ENCODE measurements at regions not wholly inside any gene's neighbourhood (a gene's known extent, or its start where the extent isn't known, plus 50 kb on each side); places are given as distances from the start of the nearest gene placed in this dataset.
A peak's percentile ranks its signal among the peaks of the same experiment; 100 is the strongest.

GRCh38 chr16:86134802-86135461 lies 236.0 kb downstream of the IRF8 start:
- DNase-seq (ENCODE audit: low read depth in 4 of 4, low spot score in 2 of 4) = no peak

GRCh38 chr16:86137359-86137758 lies 238.4 kb downstream of the IRF8 start:
- no peak for DNase-seq (ENCODE audit: low read depth in 4 of 4, low spot score in 2 of 4)

- no peak for DNase-seq (ENCODE audit: low read depth in 4 of 4, low spot score in 2 of 4)
Measured at GRCh38 chr16:86138121-86139085, 239.4 kb downstream of the IRF8 start.

GRCh38 chr16:86142801-86143236 lies 243.9 kb downstream of the IRF8 start:
- DNase-seq (ENCODE audit: low read depth in 4 of 4, low spot score in 2 of 4) = no peak

GRCh38 chr16:86143666-86144065 lies 244.7 kb downstream of the IRF8 start:
- DNase-seq (ENCODE audit: low read depth in 4 of 4, low spot score in 2 of 4) = no peak

GRCh38 chr16:86145669-86146068 lies 246.7 kb downstream of the IRF8 start:
- DNase-seq (ENCODE audit: low read depth in 4 of 4, low spot score in 2 of 4) = no peak

- DNase-seq (ENCODE audit: low read depth in 4 of 4, low spot score in 2 of 4) = no peak
Measured at GRCh38 chr16:86150641-86151238, 251.8 kb downstream of the IRF8 start.

GRCh38 chr16:86151239-86151851 lies 252.4 kb downstream of the IRF8 start:
- DNase-seq (ENCODE audit: low read depth in 4 of 4, low spot score in 2 of 4) = no peak

- no peak for DNase-seq (ENCODE audit: low read depth in 4 of 4, low spot score in 2 of 4)
Measured at GRCh38 chr16:86156155-86156554, 257.2 kb downstream of the IRF8 start.

GRCh38 chr16:86157616-86158247 lies 258.8 kb downstream of the IRF8 start:
- peak in 2 of 4 donors; percentile 15 to 32 for DNase-seq (ENCODE audit: low read depth in 4 of 4, low spot score in 2 of 4)

- no peak for DNase-seq (ENCODE audit: low read depth in 4 of 4, low spot score in 2 of 4)
Measured at GRCh38 chr16:86158688-86159360, 259.9 kb downstream of the IRF8 start.

GRCh38 chr16:86165479-86165878 lies 266.5 kb downstream of the IRF8 start:
- no peak for DNase-seq (ENCODE audit: low read depth in 4 of 4, low spot score in 2 of 4)

GRCh38 chr16:86166414-86166813 lies 267.5 kb downstream of the IRF8 start:
- no peak for DNase-seq (ENCODE audit: low read depth in 4 of 4, low spot score in 2 of 4)

- no peak for DNase-seq (ENCODE audit: low read depth in 4 of 4, low spot score in 2 of 4)
Measured at GRCh38 chr16:86167061-86167460, 268.1 kb downstream of the IRF8 start.

- no peak for DNase-seq (ENCODE audit: low read depth in 4 of 4, low spot score in 2 of 4)
Measured at GRCh38 chr16:86170720-86171119, 271.8 kb downstream of the IRF8 start.

- DNase-seq (ENCODE audit: low read depth in 4 of 4, low spot score in 2 of 4) = no peak
Measured at GRCh38 chr16:86171329-86171728, 272.4 kb downstream of the IRF8 start.

GRCh38 chr16:86175816-86176215 lies 276.9 kb downstream of the IRF8 start:
- no peak for DNase-seq (ENCODE audit: low read depth in 4 of 4, low spot score in 2 of 4)

GRCh38 chr16:86176462-86176861 lies 277.5 kb downstream of the IRF8 start:
- DNase-seq (ENCODE audit: low read depth in 4 of 4, low spot score in 2 of 4) = no peak

GRCh38 chr16:86180244-86180643 lies 281.3 kb downstream of the IRF8 start:
- DNase-seq (ENCODE audit: low read depth in 4 of 4, low spot score in 2 of 4) = no peak

- no peak for DNase-seq (ENCODE audit: low read depth in 4 of 4, low spot score in 2 of 4)
Measured at GRCh38 chr16:86180780-86181179, 281.8 kb downstream of the IRF8 start.
